ENCODE measurements at regions not wholly inside any gene's neighbourhood (a gene's known extent, or its start where the extent isn't known, plus 50 kb on each side); places are given as distances from the start of the nearest gene placed in this dataset.

- TF ChIP-seq SPI1 (IDR thresholded peaks at IDR 0.05; ENCODE audit: borderline replicate concordance, low read depth), result no peak
- TF ChIP-seq, protein P1, sequence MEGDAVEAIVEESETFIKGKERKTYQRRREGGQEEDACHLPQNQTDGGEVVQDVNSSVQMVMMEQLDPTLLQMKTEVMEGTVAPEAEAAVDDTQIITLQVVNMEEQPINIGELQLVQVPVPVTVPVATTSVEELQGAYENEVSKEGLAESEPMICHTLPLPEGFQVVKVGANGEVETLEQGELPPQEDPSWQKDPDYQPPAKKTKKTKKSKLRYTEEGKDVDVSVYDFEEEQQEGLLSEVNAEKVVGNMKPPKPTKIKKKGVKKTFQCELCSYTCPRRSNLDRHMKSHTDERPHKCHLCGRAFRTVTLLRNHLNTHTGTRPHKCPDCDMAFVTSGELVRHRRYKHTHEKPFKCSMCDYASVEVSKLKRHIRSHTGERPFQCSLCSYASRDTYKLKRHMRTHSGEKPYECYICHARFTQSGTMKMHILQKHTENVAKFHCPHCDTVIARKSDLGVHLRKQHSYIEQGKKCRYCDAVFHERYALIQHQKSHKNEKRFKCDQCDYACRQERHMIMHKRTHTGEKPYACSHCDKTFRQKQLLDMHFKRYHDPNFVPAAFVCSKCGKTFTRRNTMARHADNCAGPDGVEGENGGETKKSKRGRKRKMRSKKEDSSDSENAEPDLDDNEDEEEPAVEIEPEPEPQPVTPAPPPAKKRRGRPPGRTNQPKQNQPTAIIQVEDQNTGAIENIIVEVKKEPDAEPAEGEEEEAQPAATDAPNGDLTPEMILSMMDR (IDR thresholded peaks at IDR 0.05; ENCODE audit: insufficient read depth, low read length), result no peak
- TF ChIP-seq, protein P2, sequence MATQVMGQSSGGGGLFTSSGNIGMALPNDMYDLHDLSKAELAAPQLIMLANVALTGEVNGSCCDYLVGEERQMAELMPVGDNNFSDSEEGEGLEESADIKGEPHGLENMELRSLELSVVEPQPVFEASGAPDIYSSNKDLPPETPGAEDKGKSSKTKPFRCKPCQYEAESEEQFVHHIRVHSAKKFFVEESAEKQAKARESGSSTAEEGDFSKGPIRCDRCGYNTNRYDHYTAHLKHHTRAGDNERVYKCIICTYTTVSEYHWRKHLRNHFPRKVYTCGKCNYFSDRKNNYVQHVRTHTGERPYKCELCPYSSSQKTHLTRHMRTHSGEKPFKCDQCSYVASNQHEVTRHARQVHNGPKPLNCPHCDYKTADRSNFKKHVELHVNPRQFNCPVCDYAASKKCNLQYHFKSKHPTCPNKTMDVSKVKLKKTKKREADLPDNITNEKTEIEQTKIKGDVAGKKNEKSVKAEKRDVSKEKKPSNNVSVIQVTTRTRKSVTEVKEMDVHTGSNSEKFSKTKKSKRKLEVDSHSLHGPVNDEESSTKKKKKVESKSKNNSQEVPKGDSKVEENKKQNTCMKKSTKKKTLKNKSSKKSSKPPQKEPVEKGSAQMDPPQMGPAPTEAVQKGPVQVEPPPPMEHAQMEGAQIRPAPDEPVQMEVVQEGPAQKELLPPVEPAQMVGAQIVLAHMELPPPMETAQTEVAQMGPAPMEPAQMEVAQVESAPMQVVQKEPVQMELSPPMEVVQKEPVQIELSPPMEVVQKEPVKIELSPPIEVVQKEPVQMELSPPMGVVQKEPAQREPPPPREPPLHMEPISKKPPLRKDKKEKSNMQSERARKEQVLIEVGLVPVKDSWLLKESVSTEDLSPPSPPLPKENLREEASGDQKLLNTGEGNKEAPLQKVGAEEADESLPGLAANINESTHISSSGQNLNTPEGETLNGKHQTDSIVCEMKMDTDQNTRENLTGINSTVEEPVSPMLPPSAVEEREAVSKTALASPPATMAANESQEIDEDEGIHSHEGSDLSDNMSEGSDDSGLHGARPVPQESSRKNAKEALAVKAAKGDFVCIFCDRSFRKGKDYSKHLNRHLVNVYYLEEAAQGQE (IDR thresholded peaks at IDR 0.05; ENCODE audit: insufficient replicate concordance, low read depth), result no peak
- TF ChIP-seq GABPA (IDR thresholded peaks at IDR 0.05; ENCODE audit: low read depth), result no peak
- no peak for TF ChIP-seq POLR2AphosphoS5 (IDR thresholded peaks at IDR 0.05; ENCODE audit: low read depth)
- no peak overlapping the region for H3K4me3 ChIP-seq (replicated peaks; ENCODE audit: insufficient read depth, low read length)
- H3K27ac ChIP-seq (replicated peaks), result no peak overlapping the region
- no peak for DNase-seq (ENCODE audit: low read depth in 1 of 2, low spot score in 1 of 2)
- no peaks in the 10 kb centered on the region for H3K27me3 ChIP-seq (ENCODE audit: insufficient read depth, poor library complexity, severe bottlenecking)
Observed at GRCh38 chr6:92848901-92849300, 570.5 kb downstream of the EPHA7 start.

DNA sequence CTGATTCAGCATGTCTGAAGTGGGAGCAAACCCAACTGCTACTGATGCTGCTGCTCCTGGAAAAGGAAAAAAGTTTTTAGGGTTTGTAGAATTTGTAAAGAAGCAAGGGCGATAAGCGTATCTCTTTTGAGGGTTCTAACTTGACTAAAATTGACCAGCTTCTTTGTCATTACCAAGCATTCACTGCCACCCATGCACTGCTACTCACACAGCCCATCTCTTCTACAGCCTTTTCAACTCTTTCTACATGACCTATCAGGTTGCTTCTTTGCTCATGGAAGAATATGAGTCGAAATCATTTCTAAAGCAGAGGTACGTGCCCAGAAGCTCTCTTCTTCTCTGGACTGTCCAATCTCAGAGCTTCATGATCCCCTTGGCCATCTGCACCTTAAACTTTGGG lies 570.9 kb downstream of the EPHA7 start:
- TF ChIP-seq POLR2AphosphoS5 (IDR thresholded peaks at IDR 0.05; ENCODE audit: low read depth) (no peak), SPI1 (IDR thresholded peaks at IDR 0.05; ENCODE audit: borderline replicate concordance, low read depth) (no peak), GABPA (IDR thresholded peaks at IDR 0.05; ENCODE audit: low read depth) (no peak)
- TF ChIP-seq, protein P1 (IDR thresholded peaks at IDR 0.05; ENCODE audit: insufficient read depth, low read length), result no peak
- TF ChIP-seq, protein P2 (IDR thresholded peaks at IDR 0.05; ENCODE audit: insufficient replicate concordance, low read depth), result no peak
- H3K27me3 ChIP-seq (ENCODE audit: insufficient read depth, poor library complexity, severe bottlenecking), result no peaks in the 10 kb centered on the region
- H3K27ac ChIP-seq (replicated peaks), result no peak overlapping the region
- DNase-seq (ENCODE audit: low read depth in 1 of 2, low spot score in 1 of 2), result no peak
- no peak overlapping the region for H3K4me3 ChIP-seq (replicated peaks; ENCODE audit: insufficient read depth, low read length)

DNA sequence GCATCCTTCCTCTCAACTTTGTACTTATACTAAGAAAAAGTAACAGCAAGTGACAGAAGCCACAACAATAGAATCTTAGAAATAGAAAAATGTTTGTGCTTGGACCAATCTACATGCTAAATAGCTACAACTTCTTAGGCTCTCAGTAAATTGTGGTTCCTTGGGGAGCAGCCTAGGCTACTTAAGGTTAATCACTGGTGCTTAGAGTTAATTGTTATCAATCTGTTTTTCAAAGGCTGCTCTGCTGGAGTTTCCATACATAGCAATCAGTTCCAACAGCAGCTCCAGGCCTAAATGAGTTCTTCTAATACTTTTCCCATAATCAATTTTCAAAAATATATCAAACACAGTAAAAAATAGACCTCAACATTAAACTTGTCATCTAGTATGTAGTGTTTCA lies 571.4 kb downstream of the EPHA7 start:
- Histone ChIP-seq H3K27me3 (ENCODE audit: insufficient read depth, poor library complexity, severe bottlenecking) (no peaks in the 10 kb centered on the region), H3K4me3 (replicated peaks; ENCODE audit: insufficient read depth, low read length) (no peak overlapping the region), H3K27ac (replicated peaks) (no peak overlapping the region)
- DNase-seq (ENCODE audit: low read depth in 1 of 2, low spot score in 1 of 2), result no peak
- TF ChIP-seq GABPA (IDR thresholded peaks at IDR 0.05; ENCODE audit: low read depth), result no peak
- TF ChIP-seq POLR2AphosphoS5 (IDR thresholded peaks at IDR 0.05; ENCODE audit: low read depth), result no peak
- TF ChIP-seq, protein P2 (IDR thresholded peaks at IDR 0.05; ENCODE audit: insufficient replicate concordance, low read depth), result no peak
- TF ChIP-seq, protein P1 (IDR thresholded peaks at IDR 0.05; ENCODE audit: insufficient read depth, low read length), result no peak
- TF ChIP-seq SPI1 (IDR thresholded peaks at IDR 0.05; ENCODE audit: borderline replicate concordance, low read depth), result no peak
